ENCODE measurements at regions not wholly inside any gene's neighbourhood (a gene's known extent, or its start where the extent isn't known, plus 50 kb on each side); places are given as distances from the start of the nearest gene placed in this dataset.

DNA sequence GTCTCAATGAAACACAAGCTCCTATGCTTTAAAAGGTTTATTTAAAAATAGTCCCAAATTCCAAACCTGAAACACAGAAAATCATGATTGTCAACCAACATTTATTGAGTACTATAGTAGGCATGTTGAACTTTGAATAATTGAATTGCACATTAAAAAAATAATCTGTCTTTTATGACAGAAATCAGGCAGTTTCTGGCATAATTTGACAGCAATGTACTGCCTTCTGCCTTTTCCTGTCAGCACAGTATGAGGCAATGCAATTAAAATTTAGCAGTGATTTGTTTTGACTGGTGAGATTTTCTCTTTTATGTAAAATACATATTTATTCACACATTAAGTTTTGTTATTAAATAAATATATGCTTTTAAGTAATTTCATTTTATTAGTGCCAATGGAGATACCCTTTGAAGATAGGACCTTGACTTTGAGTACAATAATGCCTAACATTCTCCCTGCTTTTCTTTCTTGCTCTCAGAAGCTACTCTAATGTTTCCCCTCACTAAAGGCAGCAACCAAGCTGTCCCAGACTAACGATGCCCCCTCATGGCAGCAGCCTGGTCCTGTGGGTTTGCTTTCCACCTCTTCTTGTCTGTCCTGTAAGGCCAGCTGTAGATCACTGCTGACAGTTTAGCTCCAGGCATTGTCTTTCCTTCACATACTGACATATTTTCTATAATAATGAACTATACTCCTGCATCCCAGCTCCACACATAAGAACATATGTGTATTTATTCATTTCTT is 346.7 kb downstream of the IL20RB start:
- H3K27me3 ChIP-seq (ENCODE audit: control insufficient read depth, insufficient read depth, low read length): no peaks in the 10 kb centered on the region
- ChIA-PET CTCF (interaction anchor here (0.5 kb wide), 1 partner anchor 246 kb away, joined by 6 read pairs; no protein-coding TSS in a partner anchor), POLR2A (no interaction called here)
- no peak for DNase-seq (ENCODE audit: low read depth)
- H3K36me3 ChIP-seq (ENCODE audit: control insufficient read depth, insufficient read depth, low read length): no peaks in the 10 kb centered on the region
- TF ChIP-seq, protein P1, sequence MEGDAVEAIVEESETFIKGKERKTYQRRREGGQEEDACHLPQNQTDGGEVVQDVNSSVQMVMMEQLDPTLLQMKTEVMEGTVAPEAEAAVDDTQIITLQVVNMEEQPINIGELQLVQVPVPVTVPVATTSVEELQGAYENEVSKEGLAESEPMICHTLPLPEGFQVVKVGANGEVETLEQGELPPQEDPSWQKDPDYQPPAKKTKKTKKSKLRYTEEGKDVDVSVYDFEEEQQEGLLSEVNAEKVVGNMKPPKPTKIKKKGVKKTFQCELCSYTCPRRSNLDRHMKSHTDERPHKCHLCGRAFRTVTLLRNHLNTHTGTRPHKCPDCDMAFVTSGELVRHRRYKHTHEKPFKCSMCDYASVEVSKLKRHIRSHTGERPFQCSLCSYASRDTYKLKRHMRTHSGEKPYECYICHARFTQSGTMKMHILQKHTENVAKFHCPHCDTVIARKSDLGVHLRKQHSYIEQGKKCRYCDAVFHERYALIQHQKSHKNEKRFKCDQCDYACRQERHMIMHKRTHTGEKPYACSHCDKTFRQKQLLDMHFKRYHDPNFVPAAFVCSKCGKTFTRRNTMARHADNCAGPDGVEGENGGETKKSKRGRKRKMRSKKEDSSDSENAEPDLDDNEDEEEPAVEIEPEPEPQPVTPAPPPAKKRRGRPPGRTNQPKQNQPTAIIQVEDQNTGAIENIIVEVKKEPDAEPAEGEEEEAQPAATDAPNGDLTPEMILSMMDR (IDR thresholded peaks at IDR 0.05; ENCODE audit: insufficient read depth, low read depth, low read length): no peak
- no peak overlapping the region for H3K4me3 ChIP-seq (ENCODE audit: low read depth, low read length)

DNA sequence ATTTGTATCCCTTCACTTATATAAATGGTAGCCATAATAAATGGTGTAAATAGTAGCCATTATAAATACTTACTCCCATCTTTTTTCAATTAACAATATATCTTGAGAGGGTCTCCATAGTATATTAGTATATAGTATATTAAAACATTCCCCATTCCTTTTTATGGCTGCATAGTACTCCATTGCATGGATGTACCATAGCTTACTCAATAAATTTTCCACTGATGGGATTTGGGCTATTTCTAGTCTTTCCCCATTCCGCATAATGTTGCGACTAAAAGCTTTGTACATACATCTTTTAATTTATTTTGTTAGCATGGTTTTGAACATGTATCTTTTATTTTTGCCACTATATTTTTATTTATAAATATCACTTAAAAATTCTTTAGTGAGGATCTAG is 366.3 kb downstream of the IL20RB start:
- ChIA-PET CTCF (no interaction called here), POLR2A (no interaction called here)
- Histone ChIP-seq H3K27me3 (ENCODE audit: control insufficient read depth, insufficient read depth, low read length) (no peaks in the 10 kb centered on the region), H3K4me3 (ENCODE audit: low read depth, low read length) (no peak overlapping the region), H3K36me3 (ENCODE audit: control insufficient read depth, insufficient read depth, low read length) (no peaks in the 10 kb centered on the region)
- no peak for DNase-seq (ENCODE audit: low read depth)
- TF ChIP-seq, protein P1 (IDR thresholded peaks at IDR 0.05; ENCODE audit: insufficient read depth, low read depth, low read length): no peak

DNA sequence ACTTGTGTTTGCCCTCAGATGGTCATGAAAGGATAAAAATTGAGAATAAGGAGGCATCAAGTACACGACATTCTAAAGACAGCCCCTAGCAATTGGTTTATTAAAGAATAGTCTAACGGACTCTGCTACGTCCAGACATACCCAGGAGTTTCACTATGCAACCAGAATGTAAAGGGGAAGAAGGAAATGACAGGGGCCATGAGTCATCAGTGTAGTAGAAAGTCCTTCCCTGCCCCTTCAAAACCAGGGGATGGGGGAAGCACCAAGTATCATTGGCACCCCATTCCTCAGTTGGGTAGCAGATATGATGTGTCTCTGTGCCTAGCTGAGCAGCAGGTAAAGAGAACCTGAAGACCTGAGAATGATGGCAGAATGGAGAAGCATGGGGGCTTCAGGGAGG is 367.4 kb downstream of the IL20RB start:
- TF ChIP-seq, protein P1 (IDR thresholded peaks at IDR 0.05; ENCODE audit: insufficient read depth, low read depth, low read length): no peak
- ChIA-PET CTCF (no interaction called here), POLR2A (no interaction called here)
- DNase-seq (ENCODE audit: low read depth): no peak
- Histone ChIP-seq H3K27me3 (ENCODE audit: control insufficient read depth, insufficient read depth, low read length) (no peaks in the 10 kb centered on the region), H3K4me3 (ENCODE audit: low read depth, low read length) (no peak overlapping the region), H3K36me3 (ENCODE audit: control insufficient read depth, insufficient read depth, low read length) (no peaks in the 10 kb centered on the region)

DNA sequence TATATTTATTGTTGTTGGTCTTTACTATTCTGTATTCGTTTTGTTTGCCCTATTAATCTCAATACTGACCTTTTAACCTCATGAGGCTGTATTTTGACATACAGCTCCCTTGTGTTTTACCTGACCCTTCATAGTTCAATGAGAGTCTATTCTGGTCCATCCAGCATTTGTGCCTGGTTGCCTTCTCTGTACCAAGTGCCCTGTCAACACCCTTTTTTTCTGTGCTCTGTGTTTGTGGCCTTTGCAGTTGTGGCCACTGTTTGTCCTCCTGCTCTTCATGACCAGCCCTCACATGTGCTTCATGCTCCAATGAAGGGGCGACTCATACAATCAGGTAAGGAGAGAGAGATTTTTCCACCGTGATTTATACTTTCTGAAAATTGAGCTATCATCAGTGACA is 368.2 kb downstream of the IL20RB start:
- H3K36me3 ChIP-seq (ENCODE audit: control insufficient read depth, insufficient read depth, low read length): no peaks in the 10 kb centered on the region
- H3K4me3 ChIP-seq (ENCODE audit: low read depth, low read length): no peak overlapping the region
- DNase-seq (ENCODE audit: low read depth): no peak
- TF ChIP-seq, protein P1 (IDR thresholded peaks at IDR 0.05; ENCODE audit: insufficient read depth, low read depth, low read length): no peak
- POLR2A ChIA-PET: no interaction called here
- CTCF ChIA-PET: no interaction called here
- H3K27me3 ChIP-seq (ENCODE audit: control insufficient read depth, insufficient read depth, low read length): no peaks in the 10 kb centered on the region

DNA sequence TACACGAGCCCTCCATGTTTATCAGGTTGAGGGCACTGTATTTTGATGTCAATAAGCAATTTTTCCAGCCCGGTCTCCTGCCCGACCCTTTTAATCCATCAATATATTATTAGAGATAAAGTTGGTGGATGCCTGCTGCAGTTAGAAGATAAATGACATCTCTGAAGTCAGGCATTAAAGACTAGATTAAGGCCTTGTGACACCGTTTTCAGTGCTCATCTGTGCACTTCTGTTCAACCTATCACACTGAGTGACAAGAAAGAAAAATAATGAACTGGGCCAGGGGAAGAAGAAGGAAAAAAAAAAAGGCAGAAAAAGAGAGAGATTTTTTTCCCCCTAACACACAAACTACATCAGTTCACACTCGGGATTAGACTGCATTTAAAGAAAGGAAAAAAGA is 371.8 kb downstream of the IL20RB start:
- POLR2A ChIA-PET: no interaction called here
- TF ChIP-seq, protein P1 (IDR thresholded peaks at IDR 0.05; ENCODE audit: insufficient read depth, low read depth, low read length): no peak
- DNase-seq (ENCODE audit: low read depth): no peak
- CTCF ChIA-PET: no interaction called here
- Histone ChIP-seq H3K27me3 (ENCODE audit: control insufficient read depth, insufficient read depth, low read length) (no peaks in the 10 kb centered on the region), H3K36me3 (ENCODE audit: control insufficient read depth, insufficient read depth, low read length) (no peaks in the 10 kb centered on the region), H3K4me3 (ENCODE audit: low read depth, low read length) (no peak overlapping the region)
